Activated naive CD8-positive, alpha-beta T cell treated with anti-CD3 and anti-CD28 coated beads, Interleukin-2, amount 50 U/mL, for 24 hours (primary cell): ENCODE measurements at regions not wholly inside any gene's neighbourhood (a gene's known extent, or its start where the extent isn't known, plus 50 kb on each side); places are given as distances from the start of the nearest gene placed in this dataset.

ENCODE experiments used
- ATAC-seq: fragments of 150-1000 bp; cut with Tn5 transposase; one replicate; pipeline ENCODE4 v1.10.0; 2021
- DNase-seq: peaks from one replicate; pipeline ENCODE4 v3.0.0; 2021
- H3K27ac Mint-ChIP-seq: one replicate; pipeline ENCODE4 v1.8.0; 2021; ENCODE audit warnings: mild to moderate bottlenecking, mixed read lengths
- H3K27me3 Mint-ChIP-seq: one replicate; pipeline ENCODE4 v1.8.0; 2021; ENCODE audit warnings: mixed read lengths
- H3K36me3 Mint-ChIP-seq: one replicate; pipeline ENCODE4 v1.8.0; 2021; ENCODE audit warnings: low read depth, mixed read lengths
- H3K4me1 Mint-ChIP-seq: one replicate; pipeline ENCODE4 v1.8.0; 2021; ENCODE audit warnings: mixed read lengths
- H3K4me3 Mint-ChIP-seq: one replicate; pipeline ENCODE4 v1.8.0; 2021; ENCODE audit warnings: mild to moderate bottlenecking, moderate library complexity, mixed read lengths
- H3K9me3 Mint-ChIP-seq: one replicate; pipeline ENCODE4 v1.8.0; 2021; ENCODE audit warnings: mixed read lengths

DNA sequence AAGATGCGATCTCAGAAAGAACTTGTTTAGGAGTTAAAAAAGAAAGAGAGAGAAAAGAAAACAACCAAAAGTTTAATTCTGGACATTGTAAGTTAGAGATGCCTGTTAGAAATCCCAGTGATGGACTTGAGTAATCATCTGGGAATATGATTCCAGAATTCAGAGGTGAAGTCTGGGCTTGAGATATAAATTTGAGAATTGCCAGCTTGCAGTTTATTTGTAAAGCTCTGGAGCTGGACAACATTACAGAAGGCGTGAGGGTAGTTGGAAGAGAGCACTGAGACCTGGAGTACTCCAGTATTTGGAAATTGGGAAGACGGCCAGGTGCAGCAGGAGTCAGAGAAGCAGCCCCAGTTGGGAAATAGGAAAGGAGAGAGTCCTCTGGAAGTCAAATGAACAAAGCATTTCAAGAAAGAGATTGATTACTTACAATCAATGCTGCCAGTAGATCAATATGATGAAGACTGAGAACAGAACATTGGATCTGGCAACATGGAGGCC is 128.8 kb upstream of the ARHGAP28 start:
- H3K9me3 Mint-ChIP-seq, result no peaks in the 10 kb centered on the region
- DNase-seq (no peak), ATAC-seq (no peak)
- H3K36me3 Mint-ChIP-seq, result no peaks in the 10 kb centered on the region
- no peak overlapping the region for H3K4me3 Mint-ChIP-seq
- H3K4me1 Mint-ChIP-seq, result no peaks in the 10 kb centered on the region
- no peaks in the 10 kb centered on the region for H3K27me3 Mint-ChIP-seq
- no peak overlapping the region for H3K27ac Mint-ChIP-seq

DNA sequence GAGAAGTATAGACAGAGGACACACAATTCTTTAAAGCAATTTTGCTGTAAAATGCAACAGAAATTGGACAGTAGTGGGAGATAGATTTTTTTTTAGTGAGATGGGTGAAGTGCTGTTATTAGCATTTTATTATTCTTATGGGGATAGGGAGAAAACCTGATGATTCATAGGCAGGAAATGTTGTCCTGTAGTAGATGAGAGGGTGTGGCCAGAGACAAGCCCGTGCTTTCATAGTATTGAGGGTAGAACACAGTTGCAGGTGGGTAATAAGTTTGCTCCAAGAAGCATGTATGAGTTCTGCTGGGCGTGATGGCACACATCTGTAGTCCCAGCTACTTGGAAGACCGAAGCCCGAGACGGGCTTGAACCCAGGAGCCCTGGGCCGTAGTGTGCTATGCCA is 128.3 kb upstream of the ARHGAP28 start:
- Mint-ChIP-seq H3K4me3 (no peak overlapping the region), H3K9me3 (no peaks in the 10 kb centered on the region), H3K27ac (no peak overlapping the region), H3K36me3 (no peaks in the 10 kb centered on the region), H3K27me3 (no peaks in the 10 kb centered on the region), H3K4me1 (no peaks in the 10 kb centered on the region)
- DNase-seq (no peak), ATAC-seq (no peak)

DNA sequence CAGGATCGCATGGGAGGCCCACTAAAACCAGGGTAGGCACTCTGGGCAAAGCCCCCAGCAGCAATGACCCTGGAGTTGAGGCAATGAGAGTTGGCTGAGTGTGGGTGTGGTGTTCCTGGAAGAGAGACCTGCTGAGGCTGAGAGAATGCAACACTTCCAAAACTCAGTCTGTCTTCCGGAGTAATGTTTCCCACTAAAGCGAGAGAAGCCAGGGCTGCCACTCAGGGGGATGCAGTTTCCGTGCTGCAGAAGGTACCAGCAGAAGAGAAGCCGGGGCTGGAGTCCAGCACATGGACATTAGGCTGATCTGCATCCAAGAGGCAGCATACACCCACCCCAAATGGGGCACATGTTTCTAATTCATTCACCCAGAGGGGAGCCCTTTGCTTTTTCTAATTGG is 127.2 kb upstream of the ARHGAP28 start:
- no peak overlapping the region for H3K27ac Mint-ChIP-seq
- H3K4me1 Mint-ChIP-seq, result no peaks in the 10 kb centered on the region
- no peaks in the 10 kb centered on the region for H3K9me3 Mint-ChIP-seq
- no peaks in the 10 kb centered on the region for H3K27me3 Mint-ChIP-seq
- ATAC-seq, result no peak
- no peak for DNase-seq
- no peak overlapping the region for H3K4me3 Mint-ChIP-seq
- no peaks in the 10 kb centered on the region for H3K36me3 Mint-ChIP-seq

DNA sequence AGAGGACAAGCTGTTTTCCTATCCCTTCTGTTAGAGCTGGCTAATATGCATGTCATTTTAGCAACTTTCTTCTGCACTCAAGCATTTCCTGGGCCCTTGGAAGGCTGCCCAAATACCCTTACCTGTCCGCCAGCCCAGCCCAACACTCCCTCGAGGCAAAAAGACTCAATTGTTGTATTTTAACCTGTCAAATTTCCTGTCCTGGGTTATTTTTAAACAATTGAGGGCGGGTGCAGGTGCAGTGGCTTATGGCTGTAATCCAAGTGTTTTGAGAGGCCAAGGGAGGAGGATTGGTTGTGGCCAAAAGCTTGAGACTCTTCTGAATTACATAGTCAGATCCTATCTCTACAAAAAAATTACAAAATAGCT is 125.0 kb upstream of the ARHGAP28 start:
- Mint-ChIP-seq H3K27ac (no peak overlapping the region), H3K9me3 (no peaks in the 10 kb centered on the region), H3K36me3 (no peaks in the 10 kb centered on the region), H3K4me3 (no peak overlapping the region), H3K27me3 (no peaks in the 10 kb centered on the region), H3K4me1 (no peaks in the 10 kb centered on the region)
- ATAC-seq (no peak), DNase-seq (no peak)

DNA sequence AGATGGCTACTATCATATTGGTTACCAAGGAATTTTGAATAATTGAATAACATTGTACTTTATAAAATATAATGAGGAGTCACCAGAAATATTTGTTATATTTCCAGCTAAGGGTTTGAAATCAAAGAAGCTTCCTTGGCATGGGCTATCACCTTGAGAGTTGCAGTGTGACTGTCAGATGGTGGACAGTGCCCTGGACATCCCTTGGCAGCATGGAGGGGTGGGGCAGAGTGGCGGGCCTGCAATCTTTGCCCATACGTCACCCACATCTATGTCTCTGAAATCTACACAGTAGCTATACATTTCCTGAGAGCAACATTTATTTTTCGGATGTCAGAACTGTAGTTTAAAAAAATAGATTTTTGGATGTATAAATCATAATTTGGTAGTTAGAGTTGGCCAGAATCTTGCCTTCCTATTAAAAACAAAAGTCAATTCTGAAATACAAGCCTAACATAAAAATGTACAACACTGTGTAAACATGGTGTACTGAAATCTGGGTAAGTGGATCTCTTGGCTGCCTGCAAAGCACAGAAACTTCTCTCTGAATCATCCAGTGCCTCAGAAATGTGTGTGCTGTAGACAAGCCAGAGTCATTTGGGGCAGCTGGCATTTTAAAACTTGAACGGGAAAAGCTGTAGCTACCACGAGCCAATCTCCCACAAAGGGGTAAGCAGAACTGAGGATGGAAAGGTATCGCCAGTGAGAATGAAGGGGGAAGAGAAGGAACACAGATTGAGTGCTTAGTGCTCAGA is 124.2 kb upstream of the ARHGAP28 start:
- no peaks in the 10 kb centered on the region for H3K36me3 Mint-ChIP-seq
- ATAC-seq, result no peak
- DNase-seq, result no peak
- no peaks in the 10 kb centered on the region for H3K27me3 Mint-ChIP-seq
- H3K4me1 Mint-ChIP-seq, result no peaks in the 10 kb centered on the region
- H3K9me3 Mint-ChIP-seq, result no peaks in the 10 kb centered on the region
- no peak overlapping the region for H3K4me3 Mint-ChIP-seq
- no peak overlapping the region for H3K27ac Mint-ChIP-seq

DNA sequence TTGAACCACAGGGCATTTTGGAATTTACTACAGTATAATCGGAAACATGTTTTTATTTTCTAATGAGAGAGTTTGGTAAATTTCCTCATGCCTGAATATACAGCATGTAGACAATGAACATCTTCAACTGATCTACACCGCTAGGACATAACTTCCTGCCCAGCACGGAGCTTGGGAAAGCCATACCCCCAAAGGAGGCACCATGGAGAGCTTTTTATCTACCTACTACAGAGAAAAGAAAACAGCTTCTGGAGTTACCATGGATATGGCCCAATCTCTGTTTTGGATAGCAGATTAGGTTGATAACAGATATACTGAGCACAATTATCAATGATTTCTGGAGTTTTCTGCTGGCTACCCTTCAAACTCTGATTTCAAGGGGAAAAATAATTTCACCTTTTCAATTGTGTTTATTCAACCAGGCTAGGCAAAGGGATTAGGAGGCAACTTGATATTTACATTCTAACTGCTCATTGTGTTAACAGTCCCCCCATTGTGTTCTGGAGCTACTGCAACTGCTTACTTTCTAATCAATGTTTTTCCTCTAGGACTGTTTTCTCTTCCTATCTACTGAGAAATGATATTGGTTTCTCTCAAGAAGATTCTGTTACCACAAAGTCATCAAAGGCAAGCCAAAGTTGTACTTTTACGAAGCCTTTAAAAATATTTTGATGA is 123.0 kb upstream of the ARHGAP28 start:
- H3K27me3 Mint-ChIP-seq, result no peaks in the 10 kb centered on the region
- H3K27ac Mint-ChIP-seq, result no peak overlapping the region
- H3K36me3 Mint-ChIP-seq, result no peaks in the 10 kb centered on the region
- ATAC-seq (no peak), DNase-seq (no peak)
- no peaks in the 10 kb centered on the region for H3K4me1 Mint-ChIP-seq
- H3K9me3 Mint-ChIP-seq, result no peaks in the 10 kb centered on the region
- H3K4me3 Mint-ChIP-seq, result no peak overlapping the region

DNA sequence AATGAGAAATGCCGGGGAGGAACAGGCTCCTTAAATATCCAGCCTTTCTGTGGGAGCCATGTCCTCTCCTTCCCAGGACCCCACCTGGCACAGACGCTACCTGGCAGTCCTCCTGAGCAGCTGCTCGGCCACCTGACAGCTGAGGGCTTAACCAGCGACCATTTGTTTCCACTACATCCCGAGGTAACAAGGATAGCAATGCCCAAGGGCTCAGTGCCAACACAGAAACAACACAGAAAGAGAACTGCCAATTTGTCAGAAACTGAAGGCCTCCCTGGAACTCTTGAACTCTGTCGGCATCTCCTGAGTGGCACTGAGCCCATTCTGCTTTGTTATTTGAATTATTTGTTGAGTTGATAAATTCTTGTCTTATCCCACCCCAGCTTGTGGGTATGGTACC is 122.2 kb upstream of the ARHGAP28 start:
- Mint-ChIP-seq H3K27me3 (no peaks in the 10 kb centered on the region), H3K4me1 (no peaks in the 10 kb centered on the region), H3K9me3 (peaks cover 4% of the 10 kb centered on the region), H3K4me3 (no peak overlapping the region), H3K36me3 (no peaks in the 10 kb centered on the region), H3K27ac (no peak overlapping the region)
- ATAC-seq (no peak), DNase-seq (no peak)

DNA sequence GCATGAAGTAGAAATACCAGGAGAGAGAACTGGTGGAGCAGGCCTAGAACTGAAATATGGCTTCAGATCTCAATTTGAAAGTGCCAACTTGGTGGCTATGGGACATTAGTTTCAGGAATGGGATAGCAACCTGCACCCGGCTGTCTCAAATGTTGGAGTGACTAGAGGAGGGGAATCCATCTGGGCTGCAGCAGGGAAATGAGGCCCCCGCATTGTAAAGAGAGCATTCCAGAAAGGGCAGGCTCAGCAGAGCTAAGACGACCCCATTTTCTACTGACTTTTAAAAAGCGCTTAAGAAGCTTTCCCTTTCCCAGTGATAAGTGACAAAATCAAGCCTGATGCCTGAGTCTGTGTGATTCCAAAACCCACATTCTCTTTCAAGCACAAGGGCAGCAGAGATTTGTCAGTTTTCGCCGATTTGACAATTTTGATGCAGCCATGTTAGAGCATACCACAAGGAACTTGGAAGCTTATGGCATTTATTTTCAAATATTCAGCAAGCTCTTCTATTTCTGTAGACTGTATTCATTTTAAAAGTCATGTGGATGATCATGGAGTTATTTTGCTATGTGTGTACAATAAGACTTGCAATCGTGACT is 119.8 kb upstream of the ARHGAP28 start:
- no peaks in the 10 kb centered on the region for H3K27me3 Mint-ChIP-seq
- ATAC-seq, result no peak
- no peaks in the 10 kb centered on the region for H3K36me3 Mint-ChIP-seq
- no peaks in the 10 kb centered on the region for H3K4me1 Mint-ChIP-seq
- no peak for DNase-seq
- H3K4me3 Mint-ChIP-seq, result no peak overlapping the region
- peaks cover 10% of the 10 kb centered on the region for H3K9me3 Mint-ChIP-seq
- H3K27ac Mint-ChIP-seq, result no peak overlapping the region

DNA sequence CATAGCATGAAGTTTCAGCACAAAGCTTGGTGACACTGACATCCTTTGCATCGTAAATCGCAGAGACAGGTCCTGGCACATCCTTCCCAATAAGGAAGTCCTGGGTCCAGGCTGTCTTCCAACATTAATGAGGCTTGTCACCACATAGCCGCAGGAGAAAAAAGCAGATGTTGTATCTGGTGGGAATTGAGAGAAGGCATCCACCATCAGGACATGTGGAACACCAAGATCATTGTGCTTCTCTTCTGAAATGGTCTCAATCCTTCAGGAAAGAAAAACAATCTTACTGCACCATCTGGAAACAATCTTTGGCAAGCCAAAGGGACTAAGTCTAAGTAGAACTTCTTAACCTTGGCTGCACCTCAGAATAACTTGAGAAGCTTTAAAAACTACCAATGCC is 119.0 kb upstream of the ARHGAP28 start:
- Mint-ChIP-seq H3K36me3 (no peaks in the 10 kb centered on the region), H3K9me3 (peaks cover 10% of the 10 kb centered on the region), H3K27me3 (no peaks in the 10 kb centered on the region)

DNA sequence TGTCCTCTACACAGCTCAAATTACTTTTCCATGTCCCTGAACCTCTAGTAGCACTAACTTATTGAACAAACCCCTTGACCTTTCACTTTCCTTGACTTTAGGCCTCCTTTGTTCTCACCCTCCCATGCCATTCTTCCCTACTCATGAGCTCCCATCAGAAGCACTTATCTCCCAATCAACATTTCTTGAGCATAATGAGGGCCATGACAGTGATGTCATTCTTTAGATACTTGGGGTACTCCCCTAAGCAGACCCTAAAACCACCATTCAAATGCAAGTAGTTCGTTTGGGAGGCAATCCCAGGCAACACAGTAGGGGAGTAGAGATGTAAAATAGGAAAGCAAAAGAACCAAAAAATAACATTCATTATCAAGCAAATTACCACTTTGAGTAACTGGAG is 115.9 kb upstream of the ARHGAP28 start:
- no peak for ATAC-seq
- Mint-ChIP-seq H3K27ac (no peak overlapping the region), H3K9me3 (peaks cover 14% of the 10 kb centered on the region), H3K4me1 (no peaks in the 10 kb centered on the region), H3K27me3 (peaks cover 4% of the 10 kb centered on the region), H3K36me3 (no peaks in the 10 kb centered on the region), H3K4me3 (no peak overlapping the region)
- DNase-seq, result no peak

More for the DNA sequence above, 119.0 kb upstream of the ARHGAP28 start:
- ATAC-seq (no peak), DNase-seq (no peak)
- H3K4me1 Mint-ChIP-seq, result no peaks in the 10 kb centered on the region
- no peak overlapping the region for H3K27ac Mint-ChIP-seq
- H3K4me3 Mint-ChIP-seq, result no peak overlapping the region

DNA sequence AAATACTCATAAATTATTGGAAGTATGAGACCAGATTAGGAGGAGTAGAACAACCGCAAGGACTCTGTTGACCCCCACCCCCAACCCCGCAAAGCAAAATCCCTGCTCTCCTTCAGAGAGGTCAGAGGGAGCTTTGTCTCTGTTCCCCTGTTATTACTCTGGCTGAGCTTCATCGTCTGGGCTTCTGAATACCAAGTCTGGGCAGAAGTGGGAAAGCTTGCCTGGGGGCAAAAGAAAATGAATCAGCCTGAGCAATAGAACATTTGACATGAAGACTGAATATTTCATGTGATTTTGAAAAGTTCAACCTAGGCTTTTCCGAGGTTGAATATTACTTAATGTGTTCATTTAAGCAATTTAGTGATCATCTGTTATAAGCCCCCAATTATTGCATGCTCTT is 114.6 kb upstream of the ARHGAP28 start:
- Mint-ChIP-seq H3K27ac (no peak overlapping the region), H3K27me3 (peaks cover 4% of the 10 kb centered on the region), H3K36me3 (no peaks in the 10 kb centered on the region), H3K9me3 (peaks cover 14% of the 10 kb centered on the region), H3K4me1 (no peaks in the 10 kb centered on the region), H3K4me3 (no peak overlapping the region)
- ATAC-seq, result no peak
- DNase-seq, result no peak

DNA sequence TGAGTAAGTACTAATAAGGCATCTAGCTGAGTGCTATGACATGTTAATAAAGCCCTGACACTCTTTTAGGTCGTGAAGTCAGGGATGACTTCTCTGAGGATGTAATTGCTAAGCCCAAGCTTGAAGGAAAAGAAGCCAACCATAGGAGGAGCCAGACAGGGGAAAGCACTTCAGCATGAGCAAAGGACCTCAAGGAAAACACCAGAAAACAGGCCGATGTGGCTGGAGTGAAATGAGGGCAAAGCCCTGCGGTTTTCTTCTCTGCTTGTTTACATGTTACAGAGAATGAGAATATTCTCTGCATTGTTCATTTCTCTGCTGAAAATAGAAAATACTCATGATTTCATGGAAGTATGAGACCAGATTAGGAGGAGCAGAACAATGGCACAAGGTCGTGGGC is 112.5 kb upstream of the ARHGAP28 start:
- Mint-ChIP-seq H3K9me3 (peaks cover 13% of the 10 kb centered on the region), H3K36me3 (no peaks in the 10 kb centered on the region), H3K4me3 (no peak overlapping the region), H3K27me3 (peaks cover 4% of the 10 kb centered on the region), H3K27ac (no peak overlapping the region), H3K4me1 (no peaks in the 10 kb centered on the region)
- ATAC-seq, result no peak
- no peak for DNase-seq

DNA sequence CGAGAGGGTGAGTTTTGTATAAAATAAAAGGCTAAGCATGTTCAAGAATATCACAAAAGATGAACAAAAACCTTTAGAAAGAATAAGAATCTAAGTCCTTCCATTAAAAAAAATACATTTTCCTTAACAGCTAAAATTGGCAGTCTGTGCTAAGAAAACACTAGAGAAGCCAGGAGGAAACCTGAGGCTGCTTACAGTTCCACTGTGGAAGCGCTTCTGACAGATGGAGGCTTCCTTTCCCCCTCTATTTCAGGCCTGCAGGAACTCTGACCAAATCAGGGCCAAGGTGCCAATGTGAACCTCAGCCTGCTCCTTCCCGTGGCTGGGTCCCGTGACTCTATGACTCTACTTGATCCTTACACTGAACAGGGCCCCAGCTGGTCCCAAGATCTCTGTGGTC is 108.1 kb upstream of the ARHGAP28 start:
- Mint-ChIP-seq H3K4me1 (no peaks in the 10 kb centered on the region), H3K36me3 (no peaks in the 10 kb centered on the region), H3K9me3 (no peaks in the 10 kb centered on the region), H3K4me3 (no peak overlapping the region), H3K27me3 (no peaks in the 10 kb centered on the region), H3K27ac (no peak overlapping the region)
- ATAC-seq (no peak), DNase-seq (no peak)

DNA sequence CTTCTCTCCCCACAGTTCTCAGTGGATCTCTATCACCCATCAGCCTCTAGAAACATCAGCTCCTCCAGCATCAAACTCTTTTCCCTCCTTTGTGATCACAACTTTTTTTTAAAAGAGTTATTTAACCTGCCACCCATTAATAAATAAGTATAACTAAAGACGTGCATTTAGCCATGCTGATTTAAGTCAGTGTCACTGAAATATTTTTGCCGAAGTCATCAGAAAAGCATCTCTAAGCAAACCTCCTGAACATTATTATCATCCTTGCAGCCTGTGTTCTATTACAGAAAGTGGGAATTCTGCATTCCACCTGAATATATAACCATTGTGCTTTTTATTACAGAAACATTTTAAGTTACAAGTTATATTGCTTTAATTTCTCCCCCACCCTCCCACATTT is 106.2 kb upstream of the ARHGAP28 start:
- Mint-ChIP-seq H3K4me3 (no peak overlapping the region), H3K27ac (no peak overlapping the region), H3K27me3 (no peaks in the 10 kb centered on the region), H3K36me3 (no peaks in the 10 kb centered on the region), H3K9me3 (no peaks in the 10 kb centered on the region), H3K4me1 (no peaks in the 10 kb centered on the region)
- DNase-seq (no peak), ATAC-seq (no peak)

DNA sequence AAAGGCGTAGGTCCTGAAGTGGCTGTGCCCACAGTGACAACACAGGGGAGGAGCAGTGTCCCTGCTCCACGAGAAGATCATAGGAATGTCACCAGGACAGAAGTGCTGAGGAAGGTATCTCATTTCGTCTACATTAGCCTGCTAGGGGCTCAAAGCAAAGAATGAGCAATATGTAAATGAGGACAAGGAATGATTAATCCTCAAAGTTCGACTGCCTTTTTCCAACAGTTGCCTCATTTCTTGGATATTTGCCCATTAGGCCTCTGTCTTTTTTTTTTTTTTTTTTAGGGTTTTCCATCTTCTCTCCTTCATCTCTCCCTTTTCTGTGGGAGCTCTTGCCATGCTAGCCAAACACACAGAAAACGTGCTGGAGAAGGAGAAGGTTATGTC is 105.2 kb upstream of the ARHGAP28 start:
- ATAC-seq, result no peak
- no peak for DNase-seq
- Mint-ChIP-seq H3K4me1 (no peaks in the 10 kb centered on the region), H3K27ac (no peak overlapping the region), H3K36me3 (no peaks in the 10 kb centered on the region), H3K9me3 (no peaks in the 10 kb centered on the region), H3K4me3 (no peak overlapping the region), H3K27me3 (no peaks in the 10 kb centered on the region)
